ENCODE measurements at regions not wholly inside any gene's neighbourhood (a gene's known extent, or its start where the extent isn't known, plus 50 kb on each side); places are given as distances from the start of the nearest gene placed in this dataset.

DNA sequence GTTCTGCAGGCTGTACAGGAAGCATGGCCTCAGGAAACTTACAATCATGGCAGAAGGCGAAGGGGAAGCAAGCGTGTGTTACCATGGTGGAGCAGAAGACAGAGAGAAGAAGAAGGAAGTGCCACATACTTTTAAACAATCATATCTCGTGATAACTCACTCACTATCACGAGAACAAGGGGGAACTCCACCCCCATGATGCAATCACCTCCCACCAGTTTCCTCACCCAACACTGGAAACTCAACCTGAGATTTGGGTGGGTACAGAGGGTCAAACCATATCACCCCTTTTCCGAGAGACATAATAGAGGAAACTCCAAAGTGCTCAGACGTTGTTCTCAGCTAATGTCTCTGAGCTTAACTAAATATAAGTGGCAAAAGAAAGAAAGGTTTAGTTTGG, 186.3 kb upstream of the MME start:
- TF ChIP-seq, protein P1, sequence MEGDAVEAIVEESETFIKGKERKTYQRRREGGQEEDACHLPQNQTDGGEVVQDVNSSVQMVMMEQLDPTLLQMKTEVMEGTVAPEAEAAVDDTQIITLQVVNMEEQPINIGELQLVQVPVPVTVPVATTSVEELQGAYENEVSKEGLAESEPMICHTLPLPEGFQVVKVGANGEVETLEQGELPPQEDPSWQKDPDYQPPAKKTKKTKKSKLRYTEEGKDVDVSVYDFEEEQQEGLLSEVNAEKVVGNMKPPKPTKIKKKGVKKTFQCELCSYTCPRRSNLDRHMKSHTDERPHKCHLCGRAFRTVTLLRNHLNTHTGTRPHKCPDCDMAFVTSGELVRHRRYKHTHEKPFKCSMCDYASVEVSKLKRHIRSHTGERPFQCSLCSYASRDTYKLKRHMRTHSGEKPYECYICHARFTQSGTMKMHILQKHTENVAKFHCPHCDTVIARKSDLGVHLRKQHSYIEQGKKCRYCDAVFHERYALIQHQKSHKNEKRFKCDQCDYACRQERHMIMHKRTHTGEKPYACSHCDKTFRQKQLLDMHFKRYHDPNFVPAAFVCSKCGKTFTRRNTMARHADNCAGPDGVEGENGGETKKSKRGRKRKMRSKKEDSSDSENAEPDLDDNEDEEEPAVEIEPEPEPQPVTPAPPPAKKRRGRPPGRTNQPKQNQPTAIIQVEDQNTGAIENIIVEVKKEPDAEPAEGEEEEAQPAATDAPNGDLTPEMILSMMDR (IDR thresholded peaks at IDR 0.05; ENCODE audit: low read depth, low read length) = no peak
- no peaks in the 10 kb centered on the region for H3K4me1 ChIP-seq (ENCODE audit: low read depth)
- no peaks in the 10 kb centered on the region for H3K27me3 ChIP-seq
- no peak overlapping the region for H3K4me3 ChIP-seq
- DNase-seq (ENCODE audit: low read depth in 1 of 2, low spot score in 1 of 2) = no peak
- H3K27ac ChIP-seq = no peak overlapping the region
- H3K36me3 ChIP-seq = no peaks in the 10 kb centered on the region
- no peaks in the 10 kb centered on the region for H3K9me3 ChIP-seq (ENCODE audit: low read depth)

DNA sequence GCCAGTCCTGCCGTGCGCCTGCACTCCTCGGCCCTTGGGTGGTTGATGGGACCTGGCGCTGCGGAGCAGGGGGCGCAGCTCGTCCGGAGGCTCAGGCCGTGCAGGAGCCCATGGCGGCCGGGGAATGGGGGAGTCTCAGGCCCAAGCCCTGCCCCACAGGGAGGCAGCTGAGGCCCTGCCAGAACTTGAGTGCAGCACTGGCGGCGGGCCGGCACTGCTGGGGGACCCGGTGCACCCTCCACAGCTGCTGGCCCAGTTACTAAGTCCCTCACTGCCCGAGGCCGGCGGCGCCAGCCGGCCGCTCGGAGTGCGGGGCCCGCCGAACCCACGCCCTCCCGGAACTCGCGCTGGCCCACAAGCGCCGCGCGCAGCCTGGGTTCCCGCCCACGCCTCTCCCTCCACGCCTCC, 190.9 kb upstream of the MME start:
- Histone ChIP-seq H3K4me3 (no peak overlapping the region), H3K27ac (no peak overlapping the region), H3K27me3 (no peaks in the 10 kb centered on the region), H3K9me3 (ENCODE audit: low read depth) (no peaks in the 10 kb centered on the region), H3K36me3 (no peaks in the 10 kb centered on the region), H3K4me1 (ENCODE audit: low read depth) (no peaks in the 10 kb centered on the region)
- no peak for DNase-seq (ENCODE audit: low read depth in 1 of 2, low spot score in 1 of 2)
- TF ChIP-seq, protein P1 (IDR thresholded peaks at IDR 0.05; ENCODE audit: low read depth, low read length) = no peak

DNA sequence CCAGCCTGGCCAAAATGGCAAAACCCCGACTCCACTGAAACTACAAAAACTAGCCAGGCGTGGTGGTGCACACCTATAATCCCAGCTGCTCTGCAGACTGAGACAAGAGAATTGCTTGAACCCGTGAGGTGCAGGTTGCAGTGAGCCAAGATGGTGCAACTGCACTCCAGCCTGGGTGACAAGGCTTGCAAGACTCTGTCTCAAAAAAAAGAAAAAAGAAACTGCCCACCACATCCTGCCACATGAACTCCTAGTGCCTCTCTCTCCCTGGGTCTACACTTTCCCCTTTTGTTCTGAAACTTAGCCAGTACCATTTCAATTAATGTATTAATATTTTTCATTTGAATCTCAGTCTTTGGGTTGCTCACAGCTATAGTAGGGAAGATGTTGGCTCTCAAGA, 192.2 kb upstream of the MME start:
- DNase-seq (ENCODE audit: low read depth in 1 of 2, low spot score in 1 of 2) = no peak
- Histone ChIP-seq H3K27me3 (no peaks in the 10 kb centered on the region), H3K27ac (no peak overlapping the region), H3K36me3 (no peaks in the 10 kb centered on the region), H3K9me3 (ENCODE audit: low read depth) (no peaks in the 10 kb centered on the region), H3K4me1 (ENCODE audit: low read depth) (no peaks in the 10 kb centered on the region), H3K4me3 (no peak overlapping the region)
- TF ChIP-seq, protein P1 (IDR thresholded peaks at IDR 0.05; ENCODE audit: low read depth, low read length) = no peak

DNA sequence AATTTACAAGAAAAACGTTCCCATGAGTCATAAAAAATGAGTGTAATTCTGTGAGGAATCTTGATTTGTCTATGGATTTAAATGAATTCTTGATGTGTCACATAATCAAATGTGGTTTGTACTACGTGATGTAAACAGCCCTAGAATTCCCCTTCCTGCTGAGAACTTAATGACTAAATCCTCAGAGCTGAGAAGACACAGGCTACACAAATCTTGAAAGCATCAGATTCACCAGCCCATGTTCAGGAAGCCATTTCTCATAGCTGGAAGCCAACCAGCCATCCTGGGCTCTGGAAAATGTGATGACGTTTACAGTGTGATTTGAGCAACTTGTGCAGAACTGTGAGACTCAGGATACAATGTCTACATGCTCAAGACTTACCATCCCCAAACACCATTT, 193.7 kb upstream of the MME start:
- H3K4me1 ChIP-seq (ENCODE audit: low read depth) = no peaks in the 10 kb centered on the region
- no peaks in the 10 kb centered on the region for H3K9me3 ChIP-seq (ENCODE audit: low read depth)
- no peaks in the 10 kb centered on the region for H3K36me3 ChIP-seq
- no peak overlapping the region for H3K27ac ChIP-seq
- no peaks in the 10 kb centered on the region for H3K27me3 ChIP-seq
- TF ChIP-seq, protein P1 (IDR thresholded peaks at IDR 0.05; ENCODE audit: low read depth, low read length) = no peak
- DNase-seq (ENCODE audit: low read depth in 1 of 2, low spot score in 1 of 2) = peak in 1 of 2 donors; percentile 93
- H3K4me3 ChIP-seq = no peak overlapping the region

DNA sequence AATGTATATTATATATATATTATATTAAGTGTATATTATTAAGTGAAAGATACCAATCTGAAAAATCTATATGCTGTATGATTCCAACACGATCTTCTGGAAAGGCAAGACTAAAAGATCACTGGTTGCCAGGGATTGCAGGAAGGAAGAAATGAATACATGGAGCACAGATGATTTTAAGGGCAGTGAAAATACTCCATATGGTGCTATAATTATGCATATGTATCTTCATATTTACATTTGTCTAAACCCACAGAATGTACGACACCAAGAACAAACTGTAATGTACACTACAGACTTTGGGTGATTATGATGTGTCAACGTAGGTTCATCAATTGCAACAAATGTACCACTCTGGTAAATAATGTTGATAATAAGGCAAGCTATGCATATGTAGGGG, 194.7 kb upstream of the MME start:
- Histone ChIP-seq H3K27ac (no peak overlapping the region), H3K4me3 (no peak overlapping the region), H3K27me3 (no peaks in the 10 kb centered on the region), H3K4me1 (ENCODE audit: low read depth) (no peaks in the 10 kb centered on the region), H3K9me3 (ENCODE audit: low read depth) (no peaks in the 10 kb centered on the region), H3K36me3 (no peaks in the 10 kb centered on the region)
- TF ChIP-seq, protein P1 (IDR thresholded peaks at IDR 0.05; ENCODE audit: low read depth, low read length) = no peak
- DNase-seq (ENCODE audit: low read depth in 1 of 2, low spot score in 1 of 2) = no peak

DNA sequence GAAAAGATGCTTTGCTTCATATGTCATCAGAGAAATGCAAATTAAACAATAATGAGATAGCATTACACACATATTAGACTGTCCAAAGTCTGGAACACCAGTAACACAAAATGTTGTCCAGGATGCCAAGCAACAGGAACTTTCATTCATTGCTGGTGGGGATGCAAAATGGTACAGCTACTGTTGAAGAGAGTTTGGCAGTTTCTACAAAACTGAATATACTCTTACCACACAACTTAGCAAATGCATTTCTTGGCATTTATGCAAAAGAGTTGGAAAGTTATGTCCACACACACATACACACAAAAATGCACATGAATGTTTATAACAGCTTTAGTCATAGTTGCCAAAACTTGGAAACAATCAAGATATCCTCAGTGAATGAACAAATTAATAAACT, 195.2 kb upstream of the MME start:
- H3K9me3 ChIP-seq (ENCODE audit: low read depth) = no peaks in the 10 kb centered on the region
- H3K27me3 ChIP-seq = no peaks in the 10 kb centered on the region
- H3K36me3 ChIP-seq = no peaks in the 10 kb centered on the region
- H3K27ac ChIP-seq = no peak overlapping the region
- TF ChIP-seq, protein P1 (IDR thresholded peaks at IDR 0.05; ENCODE audit: low read depth, low read length) = no peak
- DNase-seq (ENCODE audit: low read depth in 1 of 2, low spot score in 1 of 2) = peak in 1 of 2 donors; percentile 34
- no peak overlapping the region for H3K4me3 ChIP-seq
- no peaks in the 10 kb centered on the region for H3K4me1 ChIP-seq (ENCODE audit: low read depth)

Data from cardiac muscle cell (in vitro differentiated cells and primary cell).